GM12891 (cell line): ENCODE measurements at regions not wholly inside any gene's neighbourhood (a gene's known extent, or its start where the extent isn't known, plus 50 kb on each side); places are given as distances from the start of the nearest gene placed in this dataset.

Experiments
- PAX5 ChIP-seq: IDR thresholded peaks from 2 replicates; pipeline ENCODE4 v1.6.1; 2011; ENCODE audit warnings: low read length, moderate library complexity, mild to moderate bottlenecking; ENCODE audit not compliant: insufficient read depth, severe bottlenecking
- POLR2A ChIP-seq: IDR thresholded peaks from 2 replicates; pipeline ENCODE4 v1.6.1; 2011; ENCODE audit warnings: low read depth, low read length, control low read depth
- POLR2AphosphoS5 ChIP-seq: IDR thresholded peaks from 2 replicates; pipeline ENCODE4 v1.6.1; 2011; ENCODE audit warnings: low read depth, low read length, control low read depth
- POU2F2 ChIP-seq: IDR thresholded peaks from 2 replicates; pipeline ENCODE4 v1.6.1; 2011; ENCODE audit warnings: low read depth, mild to moderate bottlenecking, control low read depth, low read length, moderate library complexity
- SPI1 ChIP-seq: IDR thresholded peaks from 2 replicates; pipeline ENCODE4 v1.6.1; 2011; ENCODE audit warnings: low read depth, low read length, control low read depth
- TAF1 ChIP-seq: IDR thresholded peaks from 2 replicates; pipeline ENCODE4 v1.6.1; 2011; ENCODE audit warnings: low read depth, low read length, control low read depth

- no peak for TF ChIP-seq POLR2A
- no peak for TF ChIP-seq POLR2AphosphoS5
- TF ChIP-seq SPI1, result no peak
- no peak for TF ChIP-seq PAX5
- no peak for TF ChIP-seq TAF1
- TF ChIP-seq POU2F2, result no peak
Observed at GRCh38 chr4:123672987-123673386, 276.4 kb downstream of the SPRY1 start.
